Retinal pigment epithelial cell (primary cell): ENCODE measurements at regions not wholly inside any gene's neighbourhood (a gene's known extent, or its start where the extent isn't known, plus 50 kb on each side); places are given as distances from the start of the nearest gene placed in this dataset.
"Not testable (repeated sequence)": the region's sequence is repeated elsewhere in the genome, so short reads cannot be mapped to it uniquely, and the experiment has no call there.

Experiments
- DNase-seq: peaks from one replicate; pipeline ENCODE4 v3.0.0-alpha.2; 2010; ENCODE audit warnings: low read depth
- H3K4me3 ChIP-seq: 2 replicates; pipeline ENCODE4 v1.5.1; 2011; ENCODE audit warnings: mild to moderate bottlenecking, low read length, control low read depth, moderate library complexity
- CTCF ChIP-seq: conservative IDR thresholded peaks from 2 replicates; pipeline ENCODE4 v1.5.1; 2011; ENCODE audit warnings: low read depth, low read length, control low read depth, inconsistent platforms

DNA sequence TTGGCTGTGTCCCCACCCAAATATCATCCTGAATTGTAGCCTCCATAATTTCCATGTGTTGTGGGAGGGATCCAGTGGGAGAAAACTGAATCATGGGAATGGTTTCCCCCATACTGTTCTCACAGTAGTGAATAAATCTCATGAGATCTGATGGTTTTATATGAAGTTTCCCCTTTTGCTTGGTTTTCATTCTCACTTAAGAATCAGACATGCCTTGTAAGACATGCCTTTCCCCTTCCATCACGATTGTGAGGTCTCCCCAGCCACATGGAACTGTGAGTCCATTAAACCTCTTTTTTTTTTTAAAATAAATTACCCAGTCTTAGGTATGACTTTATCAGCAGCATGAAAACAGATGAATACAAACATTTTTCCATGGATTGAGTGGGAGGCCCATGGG is 652.9 kb downstream of the ETNK1 start:
- H3K4me3 ChIP-seq = no peak overlapping the region
- TF ChIP-seq CTCF = no peak
- no peak for DNase-seq

- TF ChIP-seq CTCF = no peak
- no peak for DNase-seq
- no peak overlapping the region for H3K4me3 ChIP-seq
These were observed 656.3 kb downstream of the ETNK1 start for GRCh38 chr12:23281295-23281694.

DNA sequence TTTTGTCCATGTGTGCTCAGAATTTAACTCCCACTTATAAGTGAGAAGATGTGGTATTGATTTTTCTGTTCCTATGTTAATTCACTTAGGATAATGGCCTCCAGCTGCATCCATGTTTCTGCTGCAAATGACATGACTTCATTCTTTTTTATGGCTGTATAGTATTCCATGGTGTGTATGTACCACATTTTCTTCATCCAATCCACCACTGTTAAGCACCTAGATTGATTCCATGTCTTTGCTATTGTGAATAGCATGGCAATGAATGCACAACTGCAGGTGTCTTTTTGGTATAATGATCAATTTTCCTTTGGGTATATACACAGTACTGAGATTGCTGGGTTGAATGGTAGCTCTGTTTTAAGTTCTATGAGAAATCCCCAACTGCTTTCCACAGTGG is 657.7 kb downstream of the ETNK1 start:
- TF ChIP-seq CTCF = no peak
- DNase-seq = no peak
- no peak overlapping the region for H3K4me3 ChIP-seq

- DNase-seq, H3K4me3 ChIP-seq: not testable (repeated sequence)
These were observed 661.0 kb downstream of the ETNK1 start for GRCh38 chr12:23285764-23286530.

DNA sequence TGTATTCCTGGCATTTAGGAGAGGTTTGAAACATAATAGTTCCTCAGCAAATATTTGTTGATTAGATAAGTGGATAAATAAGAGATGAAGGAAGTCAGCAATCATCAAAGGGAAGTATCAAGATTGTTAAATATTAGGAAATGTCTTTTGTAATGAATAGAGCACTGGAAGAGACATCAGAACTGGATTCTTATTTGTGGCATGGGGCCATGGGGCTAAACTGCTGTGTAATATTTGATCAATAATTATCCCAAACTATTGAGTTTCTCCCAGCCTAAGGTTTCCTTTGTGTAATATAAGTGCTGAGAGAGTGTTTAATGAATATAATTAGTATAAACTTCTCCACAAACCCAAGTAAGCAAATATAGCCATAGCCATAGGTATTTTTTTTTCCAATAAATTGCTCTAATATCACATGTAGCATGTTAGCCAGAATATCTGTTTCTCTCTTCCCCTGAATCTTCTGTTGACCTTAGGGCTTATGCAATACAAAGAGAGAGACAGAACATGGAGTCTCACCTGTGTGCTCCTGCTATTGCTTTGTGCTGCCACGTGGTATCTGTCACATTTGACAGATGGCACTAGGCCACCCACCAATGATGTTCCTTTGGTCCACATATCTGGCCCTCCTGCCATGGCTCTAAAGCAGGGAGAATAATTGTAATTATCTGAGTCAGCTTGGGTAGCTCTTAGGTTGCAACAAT is 658.7 kb downstream of the SOX5 start:
- H3K4me3 ChIP-seq = no peak overlapping the region
- TF ChIP-seq CTCF = no peak
- no peak for DNase-seq

- no peak for TF ChIP-seq CTCF
These were observed 646.2 kb downstream of the SOX5 start for GRCh38 chr12:23303220-23303619.

GRCh38 chr12:23303821-23304220 is 645.6 kb downstream of the SOX5 start:
- no peak for DNase-seq
- H3K4me3 ChIP-seq = no peak overlapping the region
- TF ChIP-seq CTCF = no peak

More at GRCh38 chr12:23303220-23303619, 646.2 kb downstream of the SOX5 start:
- DNase-seq = no peak
- H3K4me3 ChIP-seq = no peak overlapping the region
